H9 (cell line): ENCODE measurements at regions not wholly inside any gene's neighbourhood (a gene's known extent, or its start where the extent isn't known, plus 50 kb on each side); places are given as distances from the start of the nearest gene placed in this dataset.

ENCODE experiments used
- DNase-seq: peaks from one replicate; pipeline ENCODE4 v3.0.0-alpha.2; 2017
- H2AFZ ChIP-seq: one replicate; pipeline ENCODE4 v1.6.1; 2013; ENCODE audit warnings: mild to moderate bottlenecking, low read length, control low read depth, moderate library complexity
- H2AK5ac ChIP-seq: 2 replicates; pipeline ENCODE4 v1.6.1; 2013; ENCODE audit warnings: low read length, control low read depth, mixed read lengths; ENCODE audit not compliant: insufficient read length
- H2BK120ac ChIP-seq: one replicate; pipeline ENCODE4 v1.6.1; 2013; ENCODE audit warnings: low read depth, mild to moderate bottlenecking, low read length, control low read depth, inconsistent platforms; ENCODE audit not compliant: poor library complexity, severe bottlenecking
- H2BK12ac ChIP-seq: 2 replicates; pipeline ENCODE4 v1.6.1; 2013; ENCODE audit warnings: low read length, control low read depth, mixed read lengths, low read depth; ENCODE audit not compliant: insufficient read length
- H2BK15ac ChIP-seq: 2 replicates; pipeline ENCODE4 v1.6.1; 2013; ENCODE audit warnings: low read depth, low read length, control low read depth
- H2BK20ac ChIP-seq: one replicate; pipeline ENCODE4 v1.6.1; 2013; ENCODE audit warnings: low read depth, mild to moderate bottlenecking, low read length, control low read depth, inconsistent platforms; ENCODE audit not compliant: poor library complexity, severe bottlenecking
- H2BK5ac ChIP-seq: 2 replicates; pipeline ENCODE4 v1.6.1; 2013; ENCODE audit warnings: low read length, control low read depth, mixed read lengths; ENCODE audit not compliant: insufficient read length
- H3K14ac ChIP-seq: 2 replicates; pipeline ENCODE4 v1.6.1; 2013; ENCODE audit warnings: low read length, control low read depth; ENCODE audit not compliant: insufficient read depth
- H3K18ac ChIP-seq: 2 replicates; pipeline ENCODE4 v1.6.1; 2013; ENCODE audit warnings: low read depth, mild to moderate bottlenecking, mixed read lengths, low read length, control low read depth; ENCODE audit not compliant: insufficient read length
- H3K23ac ChIP-seq: 2 replicates; pipeline ENCODE4 v1.6.1; 2013; ENCODE audit warnings: low read length, control low read depth, mixed read lengths, low read depth; ENCODE audit not compliant: insufficient read length
- H3K23me2 ChIP-seq: 2 replicates; pipeline ENCODE4 v1.6.1; 2013; ENCODE audit warnings: low read depth, mild to moderate bottlenecking, mixed read lengths, low read length, control low read depth; ENCODE audit not compliant: insufficient read length, poor library complexity, severe bottlenecking
- H3K27ac ChIP-seq: 2 replicates; pipeline ENCODE4 v1.5.1; 2013; ENCODE audit warnings: low read length, control low read depth, mixed read lengths, low read depth; ENCODE audit not compliant: insufficient read length
- H3K27me3 ChIP-seq: 2 replicates; pipeline ENCODE4 v1.6.1; 2013; ENCODE audit warnings: low read length, control low read depth, inconsistent platforms; ENCODE audit not compliant: insufficient read depth
- H3K4ac ChIP-seq: 2 replicates; pipeline ENCODE4 v1.6.1; 2013; ENCODE audit warnings: low read depth, mild to moderate bottlenecking, control low read depth, inconsistent platforms, low read length, moderate library complexity
- H3K4me1 ChIP-seq: 2 replicates; pipeline ENCODE4 v1.6.1; 2013; ENCODE audit warnings: low read length, control low read depth, inconsistent platforms; ENCODE audit not compliant: insufficient read depth
- H3K4me2 ChIP-seq: 2 replicates; pipeline ENCODE4 v1.6.1; 2013; ENCODE audit warnings: low read length, control low read depth, mixed read lengths; ENCODE audit not compliant: insufficient read length, insufficient read depth
- H3K56ac ChIP-seq: 2 replicates; pipeline ENCODE4 v1.6.1; 2013; ENCODE audit warnings: low read depth, mild to moderate bottlenecking, mixed read lengths, low read length, control low read depth; ENCODE audit not compliant: insufficient read length
- H3K79me1 ChIP-seq: 2 replicates; pipeline ENCODE4 v1.6.1; 2013; ENCODE audit warnings: low read depth, mild to moderate bottlenecking, moderate library complexity, low read length, control low read depth, inconsistent platforms; ENCODE audit not compliant: insufficient read depth, poor library complexity, severe bottlenecking
- H3K79me2 ChIP-seq: 2 replicates; pipeline ENCODE4 v1.6.1; 2013; ENCODE audit warnings: low read length, control low read depth, inconsistent platforms; ENCODE audit not compliant: insufficient read depth
- H3K9ac ChIP-seq: 2 replicates; pipeline ENCODE4 v1.6.1; 2013; ENCODE audit warnings: low read length, control low read depth, mixed read lengths; ENCODE audit not compliant: insufficient read length; ENCODE audit errors: extremely low read depth
- H3K9me3 ChIP-seq: one replicate; pipeline ENCODE4 v1.6.1; 2013; ENCODE audit warnings: low read depth, low read length, inconsistent platforms; ENCODE audit not compliant: control insufficient read depth
- H3T11ph ChIP-seq: one replicate; pipeline ENCODE4 v1.6.1; 2013; ENCODE audit warnings: mild to moderate bottlenecking, low read length, control low read depth, inconsistent platforms
- H4K20me1 ChIP-seq: one replicate; pipeline ENCODE4 v1.6.1; 2013; ENCODE audit not compliant: control insufficient read depth, insufficient read length, insufficient read depth
- H4K5ac ChIP-seq: 2 replicates; pipeline ENCODE4 v1.6.1; 2013; ENCODE audit warnings: low read depth, mild to moderate bottlenecking, mixed read lengths, low read length, control low read depth; ENCODE audit not compliant: insufficient read length
- H4K8ac ChIP-seq: replicated peaks from 2 replicates; pipeline ENCODE4 v1.6.1; 2013; ENCODE audit warnings: low read length, control low read depth, mixed read lengths, low read depth; ENCODE audit not compliant: insufficient read length
- H4K91ac ChIP-seq: 2 replicates; pipeline ENCODE4 v1.6.1; 2013; ENCODE audit warnings: low read depth, mild to moderate bottlenecking, moderate library complexity, mixed read lengths, low read length, control low read depth; ENCODE audit not compliant: insufficient read length
- H3K27ac Mint-ChIP-seq, 3 experiments: 2 replicates in 2 of 3; 3 replicates in 1 of 3; pipeline ENCODE4 v1.8.0; 2020 to 2021; ENCODE audit warnings: mixed read lengths in 3 of 3, mild to moderate bottlenecking in 1 of 3, moderate library complexity in 1 of 3
- H3K27me3 Mint-ChIP-seq: 2 replicates; pipeline ENCODE4 v1.8.0; 2021; ENCODE audit warnings: low read depth, mild to moderate bottlenecking, moderate library complexity, mixed read lengths
- H3K36me3 Mint-ChIP-seq, 3 experiments: 2 replicates in 2 of 3; 3 replicates in 1 of 3; pipeline ENCODE4 v1.8.0; 2020 to 2021; ENCODE audit warnings: low read depth in 3 of 3, mixed read lengths in 3 of 3; ENCODE audit not compliant: insufficient read depth in 1 of 3
- H3K4me1 Mint-ChIP-seq, 2 experiments: 2 replicates each; pipeline ENCODE4 v1.8.0; 2020; ENCODE audit warnings: mixed read lengths in 2 of 2
- H3K4me3 Mint-ChIP-seq, 2 experiments: 2 replicates in 1 of 2; 3 replicates in 1 of 2; pipeline ENCODE4 v1.8.0; 2020 to 2021; ENCODE audit warnings: mild to moderate bottlenecking in 2 of 2, mixed read lengths in 2 of 2, moderate library complexity in 1 of 2
- H3K9me3 Mint-ChIP-seq, 2 experiments: 2 replicates in 1 of 2; 3 replicates in 1 of 2; pipeline ENCODE4 v1.8.0; 2020; ENCODE audit warnings: mild to moderate bottlenecking in 2 of 2, mixed read lengths in 2 of 2, moderate library complexity in 1 of 2
- CTCF ChIP-seq: fragments of 200-600 bp; sonication (generic); conservative IDR thresholded peaks from 3 replicates; pipeline ENCODE4 v1.8.0; 2021; ENCODE audit warnings: antibody characterized with exemption, mild to moderate bottlenecking
- WGBS: extraction: QIAGEN DNeasy Blood & Tissue Kit; methylation state at CpG from one replicate; pipeline ENCODE4 v1.1.7; 2013; ENCODE audit warnings: missing lambda C conversion rate, low lambda C conversion rate, mixed read lengths; ENCODE audit not compliant: insufficient read length; ENCODE audit errors: extremely low coverage; 5-methylcytosine and 5-hydroxymethylcytosine counted together

- Mint-ChIP-seq H3K4me1 (no peaks in the 10 kb centered on the region), H3K4me3 (no peak overlapping the region), H3K36me3 (no peaks in the 10 kb centered on the region), H3K27ac (no peak overlapping the region), H3K9me3 (no peaks in the 10 kb centered on the region), H3K27me3 (no peaks in the 10 kb centered on the region)
- H3K23ac ChIP-seq = no peak overlapping the region
- no peak for TF ChIP-seq CTCF
- H3K79me2 ChIP-seq = no peaks in the 10 kb centered on the region
- H3K79me1 ChIP-seq = no peaks in the 10 kb centered on the region
- no peak overlapping the region for H2BK15ac ChIP-seq
- no peak overlapping the region for H2AK5ac ChIP-seq
- no peak overlapping the region for H3K56ac ChIP-seq
- no peaks in the 10 kb centered on the region for H3K23me2 ChIP-seq
- no peak overlapping the region for H3T11ph ChIP-seq
- H4K91ac ChIP-seq = no peak overlapping the region
- no peak overlapping the region for H4K5ac ChIP-seq
- H4K20me1 ChIP-seq = no peaks in the 10 kb centered on the region
- DNase-seq = no peak
- H3K4me2 ChIP-seq = no peak overlapping the region
- no peaks in the 10 kb centered on the region for H3K4me1 ChIP-seq
- no peak overlapping the region for H2BK5ac ChIP-seq
- no peaks in the 10 kb centered on the region for H3K9me3 ChIP-seq
- no peak overlapping the region for H3K4ac ChIP-seq
- no peak overlapping the region for H3K14ac ChIP-seq
- no peak overlapping the region for H2AFZ ChIP-seq
- no peak overlapping the region for H2BK120ac ChIP-seq
- no peak overlapping the region for H2BK12ac ChIP-seq
- no peak overlapping the region for H3K18ac ChIP-seq
- no peak overlapping the region for H3K9ac ChIP-seq
- whole genome bisulfite sequencing = no CpG with 5 or more reads among the region's 2 CpGs
- H3K27me3 ChIP-seq = no peaks in the 10 kb centered on the region
- no peak overlapping the region for H3K27ac ChIP-seq
- H4K8ac ChIP-seq = no peak overlapping the region
- H2BK20ac ChIP-seq = no peak overlapping the region
Observed at GRCh38 chr4:148737061-148737770, 295.0 kb upstream of the NR3C2 start.
